Brain microvascular endothelial cell (primary cell): ENCODE measurements at regions not wholly inside any gene's neighbourhood (a gene's known extent, or its start where the extent isn't known, plus 50 kb on each side); places are given as distances from the start of the nearest gene placed in this dataset.

Experiments used
- DNase-seq: peaks from one replicate; pipeline ENCODE4 v3.0.0-alpha.2; 2020
- H3K27ac ChIP-seq: fragments of 250-450 bp; sonication (Bioruptor Pico); 2 replicates; pipeline ENCODE4 v1.5.1; 2020; ENCODE audit warnings: mild to moderate bottlenecking, moderate library complexity
- H3K27me3 ChIP-seq: fragments of 250-450 bp; sonication (Bioruptor Pico); replicated peaks from 2 replicates; pipeline ENCODE4 v1.5.1; 2020; ENCODE audit warnings: mild to moderate bottlenecking
- H3K36me3 ChIP-seq: fragments of 250-450 bp; sonication (Bioruptor Pico); replicated peaks from 2 replicates; pipeline ENCODE4 v1.5.1; 2020; ENCODE audit warnings: mild to moderate bottlenecking
- H3K4me3 ChIP-seq: 2 replicates; pipeline ENCODE4 v1.5.1; 2011; ENCODE audit warnings: low read depth, mild to moderate bottlenecking, control low read depth, low read length, moderate library complexity
- in situ Hi-C: cut with HindIII; loops from 2 replicates; pipeline ENCODE4 v1.10.0; 2017; ENCODE audit warnings: low sequenced_read_pairs, low pct_ligation_motif_present
- TF ChIP-seq, protein P1 (sequence below): IDR thresholded peaks from 2 replicates; pipeline ENCODE4 v1.5.1; 2011; ENCODE audit warnings: low read depth, mild to moderate bottlenecking, moderate library complexity, low read length, control low read depth, inconsistent platforms; ENCODE audit errors: missing control alignments

DNA sequence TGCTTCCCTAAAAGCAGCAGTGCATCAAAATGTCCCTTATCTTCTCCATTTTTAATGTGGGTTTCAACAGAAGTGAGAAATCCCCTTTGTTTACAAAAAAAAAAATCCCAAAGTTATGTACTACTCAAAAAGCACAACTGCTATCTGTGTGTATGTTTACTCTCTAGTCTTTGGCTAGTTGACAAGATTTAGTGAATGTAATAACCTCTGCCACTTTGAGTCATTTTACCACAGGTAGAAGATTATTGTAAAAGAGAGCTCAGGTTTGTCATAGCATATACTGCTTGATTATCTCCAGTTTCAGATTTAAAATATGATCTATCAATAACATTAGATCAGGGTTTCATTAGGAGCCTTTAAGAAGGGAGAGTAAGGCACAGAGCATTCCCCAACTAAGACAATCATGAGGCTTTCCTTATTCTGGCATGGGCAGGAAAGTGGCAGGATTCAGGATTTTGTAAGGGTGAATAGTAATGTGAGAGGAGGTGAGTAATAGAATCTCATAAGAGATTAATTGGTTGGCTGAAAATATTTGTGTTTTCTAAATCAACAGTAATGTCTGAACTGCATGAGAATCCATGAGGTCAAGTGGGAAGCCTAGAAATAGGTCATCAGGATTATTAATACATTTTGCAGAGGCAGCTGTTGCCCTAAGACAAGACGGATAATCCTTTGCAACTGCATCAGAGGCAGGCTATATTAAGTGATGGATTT, 1780.3 kb upstream of the LRRTM1 start:
- in situ Hi-C loops = no loop called here
- no peak for DNase-seq
- TF ChIP-seq, protein P1, sequence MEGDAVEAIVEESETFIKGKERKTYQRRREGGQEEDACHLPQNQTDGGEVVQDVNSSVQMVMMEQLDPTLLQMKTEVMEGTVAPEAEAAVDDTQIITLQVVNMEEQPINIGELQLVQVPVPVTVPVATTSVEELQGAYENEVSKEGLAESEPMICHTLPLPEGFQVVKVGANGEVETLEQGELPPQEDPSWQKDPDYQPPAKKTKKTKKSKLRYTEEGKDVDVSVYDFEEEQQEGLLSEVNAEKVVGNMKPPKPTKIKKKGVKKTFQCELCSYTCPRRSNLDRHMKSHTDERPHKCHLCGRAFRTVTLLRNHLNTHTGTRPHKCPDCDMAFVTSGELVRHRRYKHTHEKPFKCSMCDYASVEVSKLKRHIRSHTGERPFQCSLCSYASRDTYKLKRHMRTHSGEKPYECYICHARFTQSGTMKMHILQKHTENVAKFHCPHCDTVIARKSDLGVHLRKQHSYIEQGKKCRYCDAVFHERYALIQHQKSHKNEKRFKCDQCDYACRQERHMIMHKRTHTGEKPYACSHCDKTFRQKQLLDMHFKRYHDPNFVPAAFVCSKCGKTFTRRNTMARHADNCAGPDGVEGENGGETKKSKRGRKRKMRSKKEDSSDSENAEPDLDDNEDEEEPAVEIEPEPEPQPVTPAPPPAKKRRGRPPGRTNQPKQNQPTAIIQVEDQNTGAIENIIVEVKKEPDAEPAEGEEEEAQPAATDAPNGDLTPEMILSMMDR = no peak
- Histone ChIP-seq H3K36me3 (no peaks in the 10 kb centered on the region), H3K27me3 (no peaks in the 10 kb centered on the region), H3K4me3 (no peak overlapping the region), H3K27ac (no peak overlapping the region)

DNA sequence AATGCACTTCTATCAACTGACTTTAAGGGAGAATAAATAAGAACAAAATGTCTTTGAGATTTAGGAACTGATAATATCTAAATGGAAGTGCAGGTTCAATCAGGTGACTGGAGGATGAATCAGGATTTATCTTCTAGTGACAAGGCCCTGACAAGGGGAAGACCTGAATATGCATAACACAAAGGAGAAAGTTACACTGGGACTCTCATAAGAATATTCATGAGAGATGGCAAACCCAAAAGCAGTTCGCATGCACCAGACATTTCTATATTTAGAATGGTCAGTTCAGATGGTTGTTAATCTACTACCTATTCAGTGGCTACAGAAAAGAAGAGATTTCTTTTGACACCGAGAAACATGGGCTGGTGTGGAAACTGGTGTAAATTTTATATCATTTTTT, 1771.3 kb upstream of the LRRTM1 start:
- Histone ChIP-seq H3K27me3 (no peaks in the 10 kb centered on the region), H3K36me3 (no peaks in the 10 kb centered on the region), H3K27ac (no peak overlapping the region), H3K4me3 (no peak overlapping the region)
- in situ Hi-C loops = no loop called here
- no peak for DNase-seq
- TF ChIP-seq, protein P1 = no peak

GRCh38 chr2:82062463-82062862, 1757.9 kb upstream of the LRRTM1 start:
- in situ Hi-C loops = no loop called here
- DNase-seq = no peak
- Histone ChIP-seq H3K36me3 (no peaks in the 10 kb centered on the region), H3K27me3 (no peaks in the 10 kb centered on the region), H3K27ac (no peak overlapping the region), H3K4me3 (no peak overlapping the region)
- TF ChIP-seq, protein P1 = no peak

DNA sequence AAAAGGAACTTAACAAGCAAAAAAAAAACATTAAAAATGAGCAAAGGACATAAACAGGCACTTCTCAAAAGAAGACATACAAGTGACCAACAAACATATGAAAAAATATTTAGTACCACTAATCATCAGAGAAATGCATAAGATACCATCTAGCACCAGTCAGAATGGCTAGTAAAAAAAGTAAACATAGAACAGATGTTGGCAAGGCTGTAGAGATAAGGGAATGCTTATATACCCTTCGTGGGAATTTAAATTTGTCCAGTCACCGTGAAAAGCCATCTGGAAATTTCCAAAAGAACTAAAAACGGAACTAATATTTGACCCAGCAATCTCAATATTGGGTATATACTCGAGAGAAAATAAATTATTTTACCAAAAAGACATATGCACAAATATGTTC, 1751.3 kb upstream of the LRRTM1 start:
- TF ChIP-seq, protein P1 = no peak
- Histone ChIP-seq H3K27me3 (no peaks in the 10 kb centered on the region), H3K4me3 (no peak overlapping the region), H3K36me3 (no peaks in the 10 kb centered on the region), H3K27ac (no peak overlapping the region)
- in situ Hi-C loops = no loop called here
- DNase-seq = no peak

GRCh38 chr2:82043867-82044266, 1739.3 kb upstream of the LRRTM1 start:
- in situ Hi-C loops = no loop called here
- Histone ChIP-seq H3K27me3 (no peaks in the 10 kb centered on the region), H3K36me3 (no peaks in the 10 kb centered on the region), H3K4me3 (no peak overlapping the region), H3K27ac (no peak overlapping the region)
- DNase-seq = no peak
- TF ChIP-seq, protein P1 = no peak
